ENCODE measurements at regions not wholly inside any gene's neighbourhood (a gene's known extent, or its start where the extent isn't known, plus 50 kb on each side); places are given as distances from the start of the nearest gene placed in this dataset.

DNA sequence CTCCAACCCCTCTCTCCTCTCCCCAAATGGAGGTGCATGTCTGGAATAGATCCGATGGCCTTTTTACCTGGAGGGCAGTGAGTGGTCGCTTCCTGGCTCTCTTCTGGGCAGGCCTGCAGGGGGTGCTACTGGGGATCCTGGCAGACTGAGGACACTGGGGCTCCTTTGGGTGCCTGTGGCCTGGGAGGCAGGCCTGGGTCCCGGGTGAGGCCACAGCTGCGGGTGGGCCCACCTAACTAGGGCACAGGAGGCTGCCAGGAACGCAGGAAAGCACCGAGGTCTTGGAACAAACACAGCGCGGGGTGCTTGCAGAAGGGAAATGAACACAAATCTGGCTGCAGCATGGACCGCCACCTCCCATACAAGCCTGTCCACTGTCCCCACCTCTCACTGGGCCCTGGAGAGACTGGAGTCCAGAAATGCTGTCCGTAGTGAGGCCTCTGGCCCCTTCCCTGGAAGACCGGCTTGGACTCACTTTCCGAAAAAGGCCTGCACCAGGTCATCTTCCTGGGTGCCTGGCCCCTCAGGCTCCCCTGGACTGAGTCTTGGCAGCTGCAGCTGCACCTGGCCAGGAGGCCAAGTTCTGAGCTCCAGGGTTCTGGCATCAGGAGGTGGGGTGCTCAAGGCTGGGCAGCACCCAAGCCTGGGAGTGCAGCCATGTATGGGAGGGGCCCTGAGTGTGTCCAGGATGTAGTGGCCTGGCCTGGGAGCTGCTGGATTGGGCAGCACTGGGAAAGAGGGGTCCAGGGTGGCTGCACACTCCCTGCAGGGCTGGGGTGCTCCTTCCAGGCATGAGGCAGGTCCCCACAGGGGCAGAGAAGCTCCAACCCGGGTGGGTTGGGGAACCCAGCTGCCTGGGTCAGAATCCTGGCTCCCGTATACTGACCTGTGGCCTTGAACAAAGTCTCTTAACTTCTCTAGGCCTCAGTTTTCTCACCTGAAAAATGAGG is 195.1 kb downstream of the IRF8 start:
- Mint-ChIP-seq H3K4me1 (ENCODE audit: low read depth, unreplicated experiment) (no peaks in the 10 kb centered on the region), H3K36me3 (ENCODE audit: low read depth, unreplicated experiment) (no peaks in the 10 kb centered on the region), H3K27ac (ENCODE audit: unreplicated experiment) (no peak overlapping the region), H3K9me3 (ENCODE audit: unreplicated experiment) (peaks cover 4% of the 10 kb centered on the region), H3K27me3 (ENCODE audit: low read depth, unreplicated experiment) (peaks cover 49% of the 10 kb centered on the region), H3K4me3 (ENCODE audit: unreplicated experiment) (no peak overlapping the region)
- H3K9me3 ChIP-seq (ENCODE audit: insufficient read depth, low read depth, low read length) = no peaks in the 10 kb centered on the region
- H3K4me3 ChIP-seq (ENCODE audit: insufficient read depth, low read depth, low read length) = no peak overlapping the region
- no peak overlapping the region for H3K4me2 ChIP-seq (ENCODE audit: low read length)
- FAIRE-seq (no peak), DNase-seq (ENCODE audit: low read depth) (no peak)
- no peak overlapping the region for H2AFZ ChIP-seq (ENCODE audit: low read depth, low read length)
- H3K36me3 ChIP-seq (ENCODE audit: insufficient read depth, low read length) = no peaks in the 10 kb centered on the region
- TF ChIP-seq EZH2 (IDR thresholded peaks at IDR 0.05; ENCODE audit: insufficient read depth, low read length) = no peak
- TF ChIP-seq, protein P1, sequence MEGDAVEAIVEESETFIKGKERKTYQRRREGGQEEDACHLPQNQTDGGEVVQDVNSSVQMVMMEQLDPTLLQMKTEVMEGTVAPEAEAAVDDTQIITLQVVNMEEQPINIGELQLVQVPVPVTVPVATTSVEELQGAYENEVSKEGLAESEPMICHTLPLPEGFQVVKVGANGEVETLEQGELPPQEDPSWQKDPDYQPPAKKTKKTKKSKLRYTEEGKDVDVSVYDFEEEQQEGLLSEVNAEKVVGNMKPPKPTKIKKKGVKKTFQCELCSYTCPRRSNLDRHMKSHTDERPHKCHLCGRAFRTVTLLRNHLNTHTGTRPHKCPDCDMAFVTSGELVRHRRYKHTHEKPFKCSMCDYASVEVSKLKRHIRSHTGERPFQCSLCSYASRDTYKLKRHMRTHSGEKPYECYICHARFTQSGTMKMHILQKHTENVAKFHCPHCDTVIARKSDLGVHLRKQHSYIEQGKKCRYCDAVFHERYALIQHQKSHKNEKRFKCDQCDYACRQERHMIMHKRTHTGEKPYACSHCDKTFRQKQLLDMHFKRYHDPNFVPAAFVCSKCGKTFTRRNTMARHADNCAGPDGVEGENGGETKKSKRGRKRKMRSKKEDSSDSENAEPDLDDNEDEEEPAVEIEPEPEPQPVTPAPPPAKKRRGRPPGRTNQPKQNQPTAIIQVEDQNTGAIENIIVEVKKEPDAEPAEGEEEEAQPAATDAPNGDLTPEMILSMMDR (IDR thresholded peaks at IDR 0.05; ENCODE audit: insufficient read depth, low read depth, low read length) = no peak
- H3K79me2 ChIP-seq (ENCODE audit: insufficient read depth, low read length) = no peaks in the 10 kb centered on the region
- no peaks in the 10 kb centered on the region for H3K4me1 ChIP-seq (ENCODE audit: insufficient read depth, low read length)
- H4K20me1 ChIP-seq (ENCODE audit: insufficient read depth, low read length) = no peaks in the 10 kb centered on the region
- peaks cover 4% of the 10 kb centered on the region for H3K27me3 ChIP-seq (ENCODE audit: insufficient read depth, low read length)
- H3K9ac ChIP-seq (ENCODE audit: low read length) = no peak overlapping the region
- H3K27ac ChIP-seq (ENCODE audit: low read depth, low read length) = no peak overlapping the region

DNA sequence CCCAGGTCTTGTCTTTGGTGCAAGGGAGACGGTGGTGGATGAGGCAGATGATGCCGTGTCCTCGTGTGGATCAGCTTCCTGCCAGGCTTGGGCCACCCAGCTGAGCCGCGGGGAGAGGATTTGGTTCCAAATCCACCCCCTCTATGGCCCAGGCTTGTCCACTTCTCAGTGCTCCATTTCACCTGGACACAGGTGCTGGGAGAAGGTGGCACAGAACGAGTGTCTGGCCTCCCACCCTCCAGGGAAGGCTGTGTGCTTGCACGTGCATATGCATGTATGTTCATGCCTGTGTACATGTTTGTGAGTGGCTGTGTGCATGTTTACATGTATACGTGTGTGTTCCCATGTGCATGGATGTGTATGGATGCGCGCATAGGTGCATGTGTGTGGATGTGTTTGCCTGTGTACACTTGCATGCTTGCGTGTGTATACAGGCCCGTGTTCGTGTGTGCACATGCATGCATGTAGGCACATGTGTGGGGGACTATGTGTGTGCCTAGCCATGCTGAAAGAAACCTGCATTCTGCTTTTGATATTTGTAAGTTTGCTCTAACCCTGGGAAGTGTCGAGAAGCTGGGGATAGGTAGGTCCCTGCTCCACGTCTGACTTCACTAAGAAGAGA is 196.3 kb downstream of the IRF8 start:
- TF ChIP-seq, protein P1 (IDR thresholded peaks at IDR 0.05; ENCODE audit: insufficient read depth, low read depth, low read length) = no peak
- no peak for TF ChIP-seq EZH2 (IDR thresholded peaks at IDR 0.05; ENCODE audit: insufficient read depth, low read length)
- no peak overlapping the region for H3K4me3 ChIP-seq (ENCODE audit: insufficient read depth, low read depth, low read length)
- Mint-ChIP-seq H3K4me1 (ENCODE audit: low read depth, unreplicated experiment) (no peaks in the 10 kb centered on the region), H3K36me3 (ENCODE audit: low read depth, unreplicated experiment) (no peaks in the 10 kb centered on the region), H3K9me3 (ENCODE audit: unreplicated experiment) (peaks cover 4% of the 10 kb centered on the region), H3K27ac (ENCODE audit: unreplicated experiment) (no peak overlapping the region), H3K27me3 (ENCODE audit: low read depth, unreplicated experiment) (peaks cover 43% of the 10 kb centered on the region), H3K4me3 (ENCODE audit: unreplicated experiment) (no peak overlapping the region)
- no peak overlapping the region for H3K27ac ChIP-seq (ENCODE audit: low read depth, low read length)
- FAIRE-seq (no peak), DNase-seq (ENCODE audit: low read depth) (no peak)
- no peak overlapping the region for H2AFZ ChIP-seq (ENCODE audit: low read depth, low read length)
- no peaks in the 10 kb centered on the region for H4K20me1 ChIP-seq (ENCODE audit: insufficient read depth, low read length)
- H3K79me2 ChIP-seq (ENCODE audit: insufficient read depth, low read length) = no peaks in the 10 kb centered on the region
- no peaks in the 10 kb centered on the region for H3K36me3 ChIP-seq (ENCODE audit: insufficient read depth, low read length)
- no peak overlapping the region for H3K4me2 ChIP-seq (ENCODE audit: low read length)
- no peaks in the 10 kb centered on the region for H3K9me3 ChIP-seq (ENCODE audit: insufficient read depth, low read depth, low read length)
- no peak overlapping the region for H3K9ac ChIP-seq (ENCODE audit: low read length)
- H3K27me3 ChIP-seq (ENCODE audit: insufficient read depth, low read length) = peaks cover 3% of the 10 kb centered on the region
- H3K4me1 ChIP-seq (ENCODE audit: insufficient read depth, low read length) = no peaks in the 10 kb centered on the region

Measured in astrocyte (in vitro differentiated cells and primary cell).